ENCODE measurements at regions not wholly inside any gene's neighbourhood (a gene's known extent, or its start where the extent isn't known, plus 50 kb on each side); places are given as distances from the start of the nearest gene placed in this dataset.
"Not testable (repeated sequence)": the region's sequence is repeated elsewhere in the genome, so short reads cannot be mapped to it uniquely, and the experiment has no call there.

DNA sequence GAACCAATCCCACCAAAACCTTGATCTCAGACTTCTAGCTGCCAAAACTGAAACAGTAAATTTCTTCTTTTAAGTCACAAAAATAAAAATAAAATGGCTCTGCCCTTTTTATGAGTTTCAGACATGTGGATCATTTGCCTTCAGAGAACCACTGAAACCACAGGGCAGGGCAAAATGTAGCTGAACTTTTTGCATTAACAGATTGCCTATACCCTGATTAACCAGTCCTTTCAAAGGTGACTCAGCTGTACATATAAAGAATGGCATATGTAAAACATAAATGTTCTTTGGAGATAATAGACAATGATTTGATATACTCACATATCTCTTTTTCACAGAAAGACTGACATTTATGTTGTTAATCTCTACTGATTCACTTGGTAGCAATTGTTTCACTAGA lies 187.1 kb upstream of the GRIN3A start:
- H3K4me3 ChIP-seq: no peak overlapping the region
- H3K27ac ChIP-seq: no peak overlapping the region
- intact Hi-C loops (cut with DNase I): no loop called here
- no peaks in the 10 kb centered on the region for H3K36me3 ChIP-seq
- H3K27me3 ChIP-seq (replicated peaks; ENCODE audit: insufficient read depth): no peaks in the 10 kb centered on the region
- TF ChIP-seq POLR2AphosphoS5 (IDR thresholded peaks at IDR 0.05): no peak
- TF ChIP-seq POLR2A (IDR thresholded peaks at IDR 0.05): no peak
- TF ChIP-seq CTCF (IDR thresholded peaks at IDR 0.05): no peak
- no peak for DNase-seq (ENCODE audit: low spot score)
- no peaks in the 10 kb centered on the region for H3K9me3 ChIP-seq
- H3K4me1 ChIP-seq (replicated peaks): no peaks in the 10 kb centered on the region

DNA sequence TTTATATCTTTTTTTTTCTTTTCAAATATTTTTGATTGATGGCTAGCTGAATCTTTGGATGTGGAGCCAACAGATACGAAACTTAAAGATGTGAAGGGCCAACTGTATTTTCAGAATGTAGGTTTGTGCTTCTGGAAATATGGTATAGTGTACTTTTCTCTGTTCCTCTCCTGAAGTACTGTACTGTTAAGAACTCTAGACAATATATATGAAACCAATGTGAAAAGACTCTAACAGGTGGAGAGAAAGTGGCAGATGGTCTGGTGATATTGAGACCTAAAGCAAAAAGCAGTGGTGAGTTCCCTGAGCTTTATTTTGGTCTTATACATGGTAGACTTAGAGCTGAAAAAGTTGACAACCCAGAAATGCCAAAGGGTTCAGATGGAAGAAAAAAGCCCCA lies 185.0 kb upstream of the GRIN3A start:
- intact Hi-C loops (cut with DNase I): no loop called here
- Histone ChIP-seq H3K36me3 (no peaks in the 10 kb centered on the region), H3K27me3 (replicated peaks; ENCODE audit: insufficient read depth) (no peaks in the 10 kb centered on the region), H3K4me3 (no peak overlapping the region), H3K9me3 (no peaks in the 10 kb centered on the region), H3K4me1 (replicated peaks) (no peaks in the 10 kb centered on the region), H3K27ac (no peak overlapping the region)
- TF ChIP-seq POLR2AphosphoS5 (IDR thresholded peaks at IDR 0.05) (no peak), POLR2A (IDR thresholded peaks at IDR 0.05) (no peak), CTCF (IDR thresholded peaks at IDR 0.05) (no peak)
- 84% methylated on average over 1 of the region's 1 CpG for WGBS
- DNase-seq (ENCODE audit: low spot score): no peak

- H3K36me3 ChIP-seq; H3K27me3 ChIP-seq (replicated peaks; ENCODE audit: insufficient read depth); H3K9me3 ChIP-seq; H3K4me3 ChIP-seq; H3K27ac ChIP-seq; DNase-seq (ENCODE audit: low spot score); H3K4me1 ChIP-seq (replicated peaks); intact Hi-C loops (cut with DNase I): not testable (repeated sequence)
- WGBS: 93% methylated on average over 4 of the region's 4 CpGs
These were observed 178.5 kb upstream of the GRIN3A start for GRCh38 chr9:101916948-101917347.

DNA sequence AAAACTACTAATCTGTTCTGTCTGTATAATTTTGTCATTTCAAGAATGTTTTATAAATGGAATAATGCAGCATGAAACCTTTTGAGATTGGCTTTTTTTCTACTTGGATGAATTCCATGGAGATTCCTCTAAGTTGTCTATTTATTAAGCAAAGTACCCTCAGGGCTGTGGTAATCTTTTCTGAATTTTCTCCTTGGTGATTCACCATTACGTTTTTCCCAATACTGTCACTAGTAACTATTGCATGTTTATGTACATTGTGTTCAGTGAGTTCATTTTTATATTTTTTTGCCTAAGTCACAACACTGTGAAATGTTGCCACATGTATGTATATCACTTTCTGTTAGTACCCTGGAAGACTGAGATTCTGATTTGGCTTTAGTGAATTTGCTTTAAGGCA lies 177.0 kb upstream of the GRIN3A start:
- no peaks in the 10 kb centered on the region for H3K36me3 ChIP-seq
- no peaks in the 10 kb centered on the region for H3K27me3 ChIP-seq (replicated peaks; ENCODE audit: insufficient read depth)
- intact Hi-C loops (cut with DNase I): no loop called here
- no peak for DNase-seq (ENCODE audit: low spot score)
- H3K27ac ChIP-seq: no peak overlapping the region
- WGBS: 50% methylated on average over 1 of the region's 1 CpG
- no peak overlapping the region for H3K4me3 ChIP-seq
- no peaks in the 10 kb centered on the region for H3K9me3 ChIP-seq
- no peaks in the 10 kb centered on the region for H3K4me1 ChIP-seq (replicated peaks)
- no peak for TF ChIP-seq POLR2A (IDR thresholded peaks at IDR 0.05)
- no peak for TF ChIP-seq CTCF (IDR thresholded peaks at IDR 0.05)
- TF ChIP-seq POLR2AphosphoS5 (IDR thresholded peaks at IDR 0.05): no peak

- intact Hi-C loops (cut with DNase I): no loop called here
- WGBS: 22% methylated on average over 1 of the region's 1 CpG
- H3K4me1 ChIP-seq (replicated peaks): no peaks in the 10 kb centered on the region
- no peaks in the 10 kb centered on the region for H3K27me3 ChIP-seq (replicated peaks; ENCODE audit: insufficient read depth)
- no peaks in the 10 kb centered on the region for H3K9me3 ChIP-seq
- no peak for TF ChIP-seq CTCF (IDR thresholded peaks at IDR 0.05)
- no peak for TF ChIP-seq POLR2A (IDR thresholded peaks at IDR 0.05)
- TF ChIP-seq POLR2AphosphoS5 (IDR thresholded peaks at IDR 0.05): no peak
- DNase-seq (ENCODE audit: low spot score): no peak
- no peaks in the 10 kb centered on the region for H3K36me3 ChIP-seq
- no peak overlapping the region for H3K27ac ChIP-seq
- H3K4me3 ChIP-seq: no peak overlapping the region
These were observed 174.3 kb upstream of the GRIN3A start for GRCh38 chr9:101912698-101913097.

Data from prostate gland (tissue), 2 donors.